GM12873 (cell line): ENCODE measurements at regions not wholly inside any gene's neighbourhood (a gene's known extent, or its start where the extent isn't known, plus 50 kb on each side); places are given as distances from the start of the nearest gene placed in this dataset.

Source experiments
- TF ChIP-seq, protein P1 (sequence below): IDR thresholded peaks from 2 replicates; pipeline ENCODE4 v1.5.1; 2012; ENCODE audit warnings: low read depth, mild to moderate bottlenecking, moderate library complexity, low read length, control low read depth; ENCODE audit not compliant: insufficient read depth; ENCODE audit errors: missing control alignments

DNA sequence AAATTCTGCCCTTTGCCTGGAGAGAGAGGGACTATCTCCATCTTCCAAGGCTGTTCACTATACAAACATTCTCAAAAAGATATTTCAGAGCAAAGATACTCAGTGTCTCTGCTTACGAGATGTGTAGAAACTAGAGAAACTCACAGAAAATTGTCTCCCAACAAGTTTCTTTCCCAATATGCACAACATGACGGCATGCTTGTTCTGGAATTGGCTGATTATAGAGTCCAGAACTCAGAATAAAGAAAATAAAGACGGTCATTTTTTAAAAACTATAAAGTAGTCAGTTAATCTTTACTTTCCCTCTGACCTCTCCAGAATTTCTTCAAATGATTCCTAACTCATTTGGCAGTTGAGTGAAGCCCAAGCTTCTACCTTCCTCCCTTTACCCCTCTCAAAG is 285.5 kb upstream of the KLF3 start:
- TF ChIP-seq, protein P1, sequence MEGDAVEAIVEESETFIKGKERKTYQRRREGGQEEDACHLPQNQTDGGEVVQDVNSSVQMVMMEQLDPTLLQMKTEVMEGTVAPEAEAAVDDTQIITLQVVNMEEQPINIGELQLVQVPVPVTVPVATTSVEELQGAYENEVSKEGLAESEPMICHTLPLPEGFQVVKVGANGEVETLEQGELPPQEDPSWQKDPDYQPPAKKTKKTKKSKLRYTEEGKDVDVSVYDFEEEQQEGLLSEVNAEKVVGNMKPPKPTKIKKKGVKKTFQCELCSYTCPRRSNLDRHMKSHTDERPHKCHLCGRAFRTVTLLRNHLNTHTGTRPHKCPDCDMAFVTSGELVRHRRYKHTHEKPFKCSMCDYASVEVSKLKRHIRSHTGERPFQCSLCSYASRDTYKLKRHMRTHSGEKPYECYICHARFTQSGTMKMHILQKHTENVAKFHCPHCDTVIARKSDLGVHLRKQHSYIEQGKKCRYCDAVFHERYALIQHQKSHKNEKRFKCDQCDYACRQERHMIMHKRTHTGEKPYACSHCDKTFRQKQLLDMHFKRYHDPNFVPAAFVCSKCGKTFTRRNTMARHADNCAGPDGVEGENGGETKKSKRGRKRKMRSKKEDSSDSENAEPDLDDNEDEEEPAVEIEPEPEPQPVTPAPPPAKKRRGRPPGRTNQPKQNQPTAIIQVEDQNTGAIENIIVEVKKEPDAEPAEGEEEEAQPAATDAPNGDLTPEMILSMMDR = no peak

DNA sequence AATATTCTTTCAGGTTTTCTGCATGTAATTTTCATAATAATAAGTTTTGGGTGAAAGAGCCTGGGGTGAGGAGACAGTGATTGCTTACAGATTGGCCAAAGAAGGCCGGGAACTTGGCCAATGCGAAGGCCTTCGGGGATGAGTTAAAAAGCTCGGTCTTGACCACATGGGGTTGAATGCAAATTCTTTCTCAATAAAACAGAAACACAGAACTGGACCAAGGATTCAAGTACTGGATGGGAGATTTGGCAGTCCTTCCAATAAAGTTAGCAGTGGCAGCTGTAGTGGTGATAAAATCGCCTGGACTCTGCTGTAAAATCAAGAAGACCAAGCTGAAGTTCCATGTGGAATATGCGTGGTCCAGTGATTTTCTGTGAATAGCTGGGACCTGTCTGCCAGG is 282.2 kb upstream of the KLF3 start:
- TF ChIP-seq, protein P1 = no peak

GRCh38 chr4:38382520-38382919 is 281.5 kb upstream of the KLF3 start:
- TF ChIP-seq, protein P1 = no peak

DNA sequence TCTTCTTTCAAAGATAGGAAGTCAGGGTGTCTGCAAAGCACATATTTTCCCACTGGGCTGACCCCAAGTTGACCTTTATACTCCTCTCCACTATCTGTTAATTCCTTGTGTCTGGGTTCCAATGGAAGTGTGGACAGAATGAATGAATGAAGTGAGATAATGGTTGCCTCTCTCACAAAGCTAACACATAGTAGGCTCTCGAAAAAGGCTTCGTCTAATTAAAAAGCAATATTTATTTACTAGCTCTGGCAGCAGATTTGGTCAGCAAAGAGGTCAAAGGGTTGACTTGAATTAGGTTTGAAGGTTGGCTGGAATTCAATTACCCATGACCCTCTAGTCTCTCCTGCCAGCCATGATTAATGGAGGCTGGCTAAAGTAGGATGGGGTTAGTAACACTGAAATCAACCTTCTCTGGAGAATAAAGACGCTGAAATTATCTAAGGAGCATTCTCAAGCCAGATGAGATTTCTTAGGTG is 280.3 kb upstream of the KLF3 start:
- TF ChIP-seq, protein P1 = no peak

GRCh38 chr4:38385093-38386004 is 278.6 kb upstream of the KLF3 start:
- TF ChIP-seq, protein P1 = no peak

DNA sequence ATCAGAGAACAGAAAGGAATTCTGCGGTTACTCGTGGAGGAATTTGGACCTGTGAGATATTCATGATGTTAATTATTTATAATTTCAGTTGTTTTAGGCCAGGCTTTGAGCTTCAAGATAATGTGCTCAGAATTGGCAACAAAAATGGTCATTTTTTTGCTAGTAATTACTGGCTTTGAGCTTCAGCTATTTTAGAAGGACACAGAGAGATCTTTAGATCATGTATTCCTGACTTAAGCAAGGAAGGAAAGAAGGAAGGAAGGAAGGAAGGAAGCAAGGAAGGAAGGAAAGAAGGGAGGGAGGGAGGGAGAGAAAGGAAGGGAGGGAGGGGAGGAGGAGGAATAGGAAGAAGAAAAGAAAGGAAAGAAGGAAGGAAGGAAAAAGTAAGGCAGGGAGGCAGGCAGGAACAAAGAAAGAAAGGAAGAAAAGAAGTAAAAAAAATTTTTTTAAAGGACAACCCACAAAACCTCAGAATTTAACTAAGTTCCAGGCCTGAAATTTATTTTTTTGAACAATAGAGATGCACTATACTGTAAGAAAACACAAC is 277.9 kb upstream of the KLF3 start:
- TF ChIP-seq, protein P1 = no peak

DNA sequence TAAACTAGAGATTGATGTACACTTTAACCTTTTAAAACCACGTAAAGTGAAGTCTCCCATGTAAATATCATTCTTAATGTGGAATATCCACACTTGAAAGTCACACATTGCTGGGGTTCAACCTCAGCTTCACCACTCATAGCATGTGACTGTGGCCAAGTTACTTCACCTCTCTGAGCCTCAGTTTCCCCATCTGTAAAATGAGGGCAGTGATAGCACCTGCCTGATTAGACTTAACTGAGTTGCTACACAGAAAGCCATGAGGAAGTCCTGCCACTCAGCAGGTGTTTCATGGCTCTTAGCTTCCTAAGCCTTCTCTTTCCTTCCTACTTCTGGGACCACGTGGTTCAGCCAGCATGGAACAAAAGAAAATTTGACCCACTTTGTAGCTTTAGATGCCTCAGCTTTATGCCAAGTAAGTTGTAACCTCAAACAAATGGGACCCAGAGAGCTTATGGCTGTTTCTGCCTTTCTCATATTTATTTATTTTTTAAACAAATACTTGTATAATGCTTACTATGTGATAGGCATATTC is 277.3 kb upstream of the KLF3 start:
- TF ChIP-seq, protein P1 = no peak
